ES-I3 (cell line): ENCODE measurements at regions not wholly inside any gene's neighbourhood (a gene's known extent, or its start where the extent isn't known, plus 50 kb on each side); places are given as distances from the start of the nearest gene placed in this dataset.

Experiments used
- H3K36me3 ChIP-seq: 2 replicates; pipeline ENCODE4 v1.6.1; 2013; ENCODE audit warnings: mild to moderate bottlenecking, low read length, control low read depth, moderate library complexity; ENCODE audit not compliant: insufficient read depth
- H3K4me1 ChIP-seq: 2 replicates; pipeline ENCODE4 v1.6.1; 2013; ENCODE audit warnings: mild to moderate bottlenecking, control low read depth, low read length; ENCODE audit not compliant: insufficient read depth
- H3K9ac ChIP-seq: 2 replicates; pipeline ENCODE4 v1.6.1; 2013; ENCODE audit warnings: low read depth, mild to moderate bottlenecking, low read length, moderate library complexity
- H3K9me3 ChIP-seq: 2 replicates; pipeline ENCODE4 v1.6.1; 2013; ENCODE audit warnings: mild to moderate bottlenecking, low read length, moderate library complexity; ENCODE audit not compliant: control insufficient read depth, insufficient read depth

DNA sequence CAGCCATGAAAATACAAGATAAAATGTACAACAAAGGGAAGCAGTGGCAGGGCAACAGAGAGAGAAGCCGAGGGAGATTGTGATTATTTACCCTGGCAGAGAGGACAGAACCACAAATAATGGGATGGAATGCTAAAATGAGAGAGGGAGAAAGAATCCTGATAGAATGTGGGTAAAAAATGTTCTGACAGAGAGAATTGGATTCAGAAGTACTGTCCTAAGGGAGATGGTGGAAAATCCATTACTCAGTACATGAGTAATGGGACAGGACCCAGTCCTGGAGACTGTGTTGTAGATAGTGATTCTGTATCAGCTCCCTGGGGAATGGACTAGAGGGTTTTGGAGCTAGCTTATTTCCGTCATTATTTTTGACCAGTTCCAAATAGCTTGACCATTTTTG lies 831.5 kb downstream of the MAT2B start:
- Histone ChIP-seq H3K4me1 (no peaks in the 10 kb centered on the region), H3K36me3 (no peaks in the 10 kb centered on the region), H3K9ac (no peak overlapping the region), H3K9me3 (no peaks in the 10 kb centered on the region)

DNA sequence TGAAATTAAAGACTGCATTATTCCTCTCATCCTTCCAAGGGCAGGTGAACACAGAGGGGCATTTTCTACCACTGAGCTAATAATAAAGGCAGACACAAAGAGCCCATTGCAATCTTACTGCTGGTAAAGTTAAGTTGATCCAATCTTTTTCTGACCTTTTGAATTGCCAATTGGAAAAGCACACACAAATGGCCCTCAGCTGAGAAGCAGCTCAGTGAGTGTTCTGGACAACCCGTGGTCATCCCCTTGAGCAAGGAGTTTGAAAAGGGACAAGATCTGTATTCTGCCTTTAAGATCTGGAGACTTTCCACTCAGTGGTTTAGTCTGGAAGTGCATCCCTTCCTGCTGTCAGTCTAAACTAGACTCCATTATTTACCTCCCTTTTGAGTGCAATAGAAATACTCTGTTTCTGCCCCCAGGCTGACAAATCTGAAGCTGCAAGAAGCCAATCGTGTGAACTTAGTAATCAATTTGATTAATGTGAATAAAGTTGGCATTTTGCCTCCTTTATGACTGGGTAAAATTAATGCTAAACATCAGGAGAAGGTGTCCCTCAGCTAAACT lies 835.7 kb downstream of the MAT2B start:
- Histone ChIP-seq H3K9me3 (no peaks in the 10 kb centered on the region), H3K36me3 (no peaks in the 10 kb centered on the region), H3K4me1 (no peaks in the 10 kb centered on the region), H3K9ac (no peak overlapping the region)

DNA sequence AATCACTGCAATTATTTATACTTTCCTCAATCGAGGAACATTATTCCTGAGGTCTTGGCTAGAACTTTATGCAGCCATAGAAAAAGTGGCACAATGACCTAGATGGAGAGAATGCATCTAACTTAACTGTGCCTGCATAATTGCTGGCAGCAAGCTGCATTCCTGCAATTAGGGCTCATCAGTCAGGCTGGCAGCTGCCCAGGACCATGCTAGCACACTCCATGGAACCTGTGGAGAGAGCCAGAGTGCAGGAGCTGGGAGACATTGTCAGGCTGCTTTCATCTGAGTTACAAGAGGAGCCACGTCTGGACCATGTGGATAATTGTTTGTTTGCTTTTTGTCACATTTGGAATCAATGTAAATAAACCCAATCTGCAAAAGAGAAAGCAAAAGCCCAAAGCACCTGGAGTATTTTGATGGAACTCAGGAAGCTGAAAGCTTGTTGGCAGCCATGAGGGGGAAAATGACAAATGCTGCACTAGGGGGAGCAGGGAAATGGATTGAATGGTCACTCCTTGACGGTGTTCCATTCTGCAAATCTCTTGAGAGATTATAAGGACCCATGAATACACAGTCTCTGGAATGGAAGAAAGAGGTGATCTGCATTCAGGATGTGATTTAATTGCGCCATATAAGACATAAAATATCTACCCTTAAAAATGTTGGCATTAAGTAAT lies 839.9 kb downstream of the MAT2B start:
- Histone ChIP-seq H3K9me3 (no peaks in the 10 kb centered on the region), H3K36me3 (no peaks in the 10 kb centered on the region), H3K4me1 (no peaks in the 10 kb centered on the region), H3K9ac (no peak overlapping the region)

DNA sequence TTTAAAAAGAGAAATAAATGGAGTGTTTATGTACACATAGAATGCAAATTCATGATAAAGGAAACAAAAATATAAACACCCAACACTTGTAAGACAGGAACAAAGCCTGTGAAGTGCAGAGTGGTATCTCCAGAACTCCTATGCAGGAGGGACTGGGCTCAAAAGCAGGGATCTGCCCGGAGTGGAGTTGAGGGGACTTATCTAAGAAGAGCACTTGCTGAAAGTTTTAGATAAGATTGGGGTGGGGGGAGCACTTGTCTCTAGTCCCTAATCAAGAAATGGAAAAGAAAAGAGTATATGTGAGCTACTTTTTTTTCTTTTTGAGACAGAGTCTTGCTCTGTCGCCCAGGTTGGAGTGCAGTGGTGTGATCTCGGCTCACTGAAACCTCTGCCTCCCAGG lies 840.4 kb downstream of the MAT2B start:
- Histone ChIP-seq H3K9ac (no peak overlapping the region), H3K36me3 (no peaks in the 10 kb centered on the region), H3K4me1 (no peaks in the 10 kb centered on the region), H3K9me3 (no peaks in the 10 kb centered on the region)

DNA sequence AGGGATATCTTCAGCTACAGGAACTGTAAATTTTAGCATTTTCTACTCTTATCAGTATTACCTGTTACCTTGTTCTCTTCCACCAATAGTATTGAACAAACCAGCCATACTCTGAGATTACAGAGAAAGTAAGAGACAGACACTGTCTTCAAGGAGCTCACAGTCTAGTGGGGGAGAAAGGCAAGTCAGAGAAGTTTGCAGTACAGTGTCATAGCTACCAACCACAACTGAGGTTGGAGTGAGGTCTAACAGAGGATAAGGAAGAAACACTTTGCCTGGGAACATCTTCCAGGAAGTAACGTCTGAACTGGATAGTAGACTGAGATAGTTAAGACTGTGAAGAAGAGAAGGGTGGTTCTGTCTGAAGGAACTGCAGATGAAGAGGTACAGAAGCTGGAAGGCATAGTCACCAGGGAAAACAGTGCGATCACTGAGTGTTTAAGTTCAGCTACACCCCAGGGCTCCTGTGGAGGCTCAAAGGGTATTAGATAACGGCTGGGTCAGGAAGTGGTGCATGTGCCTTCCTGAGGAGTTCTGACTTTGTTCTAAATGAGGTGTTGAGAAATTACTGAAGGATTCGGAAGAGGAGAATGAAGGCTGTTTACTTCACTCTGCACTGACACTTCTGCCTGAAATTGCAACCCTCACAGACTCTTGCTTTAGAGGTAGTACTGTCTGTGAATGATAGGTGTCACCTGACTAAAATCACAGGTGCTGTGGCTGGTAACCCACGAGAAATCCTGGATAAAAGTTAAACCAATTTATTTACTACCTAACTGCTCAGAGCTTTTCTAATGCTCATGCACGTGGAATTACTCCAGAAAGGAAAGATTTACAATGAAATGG lies 841.6 kb downstream of the MAT2B start:
- Histone ChIP-seq H3K36me3 (no peaks in the 10 kb centered on the region), H3K9ac (no peak overlapping the region), H3K4me1 (no peaks in the 10 kb centered on the region), H3K9me3 (no peaks in the 10 kb centered on the region)

DNA sequence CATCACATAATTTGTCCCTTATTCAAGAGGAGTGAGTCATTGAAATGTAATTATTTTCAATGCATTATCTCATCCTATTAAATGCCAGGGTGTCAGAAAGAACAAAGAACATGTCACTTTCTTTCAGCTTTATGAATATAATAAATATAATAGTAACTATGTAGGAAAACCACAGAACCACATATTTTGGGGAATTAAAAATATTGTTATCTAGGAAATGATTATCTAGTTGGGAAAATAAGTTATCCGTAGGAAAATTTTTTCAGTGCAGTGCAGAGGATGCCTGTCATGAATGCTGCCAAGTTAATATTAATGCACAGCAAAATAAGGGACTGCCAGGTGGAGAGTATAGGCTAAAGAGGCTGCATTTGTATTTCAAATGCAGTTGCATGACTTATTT lies 844.8 kb downstream of the MAT2B start:
- H3K9ac ChIP-seq, result no peak overlapping the region
- H3K9me3 ChIP-seq, result no peaks in the 10 kb centered on the region
- H3K4me1 ChIP-seq, result no peaks in the 10 kb centered on the region
- no peaks in the 10 kb centered on the region for H3K36me3 ChIP-seq

DNA sequence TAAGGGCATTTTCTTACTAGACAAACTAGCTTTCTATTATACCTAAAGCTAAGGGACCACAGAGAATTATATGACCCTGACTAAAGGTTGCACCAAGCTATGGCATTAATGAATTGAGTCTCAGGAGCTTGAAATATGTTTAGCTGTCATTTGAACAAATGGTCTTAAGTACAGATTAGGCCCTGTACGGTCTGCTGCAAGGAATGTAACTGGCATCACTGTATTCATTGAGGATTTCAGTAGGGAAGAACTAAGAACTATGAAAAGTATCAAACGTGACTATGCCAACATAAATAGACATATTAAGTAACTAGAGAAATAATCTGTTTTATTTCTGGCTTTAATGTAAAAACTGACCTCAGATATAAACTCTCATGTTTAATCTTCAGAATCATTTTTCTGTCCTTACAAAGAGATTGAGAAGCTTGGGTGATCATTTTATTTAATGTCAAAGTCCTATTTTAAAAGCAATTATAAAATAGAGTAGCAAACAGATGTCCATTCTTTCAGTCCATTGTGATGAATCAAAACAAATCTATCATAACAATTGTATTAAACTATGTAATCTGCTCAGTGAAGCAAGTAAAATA lies 845.9 kb downstream of the MAT2B start:
- no peaks in the 10 kb centered on the region for H3K36me3 ChIP-seq
- H3K9me3 ChIP-seq, result no peaks in the 10 kb centered on the region
- H3K9ac ChIP-seq, result no peak overlapping the region
- H3K4me1 ChIP-seq, result no peaks in the 10 kb centered on the region

DNA sequence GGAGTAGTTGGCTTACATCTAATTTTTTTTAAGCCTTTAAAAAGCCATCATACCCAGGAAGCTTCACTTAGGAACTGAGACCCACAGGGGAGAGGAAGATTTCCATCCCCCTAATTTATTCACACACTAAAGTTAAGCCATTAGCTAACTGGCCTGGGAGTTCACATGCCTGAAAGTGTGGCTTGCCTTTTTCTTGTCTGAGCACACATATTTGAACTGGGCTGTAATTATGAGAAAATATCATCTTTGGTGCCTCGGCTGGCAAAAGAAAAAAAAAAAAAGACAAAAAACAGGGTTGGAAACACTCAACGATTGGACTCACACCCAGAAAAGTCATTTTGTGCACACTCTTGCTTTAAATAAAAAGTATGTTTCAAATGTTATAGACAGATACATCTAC lies 847.3 kb downstream of the MAT2B start:
- Histone ChIP-seq H3K36me3 (no peaks in the 10 kb centered on the region), H3K9me3 (no peaks in the 10 kb centered on the region), H3K4me1 (no peaks in the 10 kb centered on the region), H3K9ac (no peak overlapping the region)

DNA sequence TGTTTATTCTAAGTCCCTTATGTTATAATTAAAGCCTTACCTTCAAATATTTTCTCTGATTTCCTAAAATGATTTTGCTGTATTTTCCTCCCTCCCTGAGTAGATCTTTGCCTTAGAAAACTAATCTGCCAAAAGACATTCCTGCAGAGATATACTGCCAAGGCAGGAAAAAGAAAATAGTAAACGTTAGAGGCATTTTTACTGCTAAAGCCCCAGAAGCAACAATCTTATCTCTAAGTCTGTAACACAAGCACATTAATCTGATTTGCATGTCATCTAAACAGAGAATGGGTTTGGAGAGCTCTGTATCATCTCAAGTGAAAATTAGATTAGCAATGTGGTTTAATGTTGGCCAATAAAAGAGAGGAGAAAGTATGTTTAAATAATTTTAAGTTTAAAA lies 847.7 kb downstream of the MAT2B start:
- Histone ChIP-seq H3K9me3 (no peaks in the 10 kb centered on the region), H3K9ac (no peak overlapping the region), H3K4me1 (no peaks in the 10 kb centered on the region), H3K36me3 (no peaks in the 10 kb centered on the region)

DNA sequence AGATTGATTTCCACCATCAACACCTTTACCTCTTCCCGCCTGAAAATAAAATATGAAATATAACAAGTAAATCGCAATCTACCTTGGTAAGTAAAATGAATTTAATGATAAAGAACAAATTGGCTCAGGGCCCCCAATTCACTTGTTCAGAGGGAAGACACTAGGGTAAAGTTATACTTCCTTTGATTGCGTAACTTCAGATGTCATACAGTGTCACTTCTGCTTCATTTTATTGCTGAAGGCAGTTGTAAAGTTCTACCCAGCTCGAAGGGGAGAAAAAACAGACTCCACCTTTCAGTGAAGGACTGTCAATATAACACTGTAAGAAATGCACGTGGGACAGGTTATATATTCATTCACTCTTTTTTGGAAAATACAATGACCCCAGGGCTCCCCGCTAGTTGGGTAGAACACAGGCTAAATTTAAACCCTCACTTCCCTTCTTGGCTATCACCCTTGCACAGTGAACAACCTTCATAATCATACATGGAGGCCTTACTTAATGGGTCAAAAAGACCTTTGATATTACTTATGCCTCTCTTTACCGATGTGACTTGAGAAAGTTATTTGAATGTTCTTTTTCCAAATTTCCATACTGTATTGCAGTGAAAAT lies 848.8 kb downstream of the MAT2B start:
- no peak overlapping the region for H3K9ac ChIP-seq
- no peaks in the 10 kb centered on the region for H3K9me3 ChIP-seq
- H3K4me1 ChIP-seq, result no peaks in the 10 kb centered on the region
- no peaks in the 10 kb centered on the region for H3K36me3 ChIP-seq

DNA sequence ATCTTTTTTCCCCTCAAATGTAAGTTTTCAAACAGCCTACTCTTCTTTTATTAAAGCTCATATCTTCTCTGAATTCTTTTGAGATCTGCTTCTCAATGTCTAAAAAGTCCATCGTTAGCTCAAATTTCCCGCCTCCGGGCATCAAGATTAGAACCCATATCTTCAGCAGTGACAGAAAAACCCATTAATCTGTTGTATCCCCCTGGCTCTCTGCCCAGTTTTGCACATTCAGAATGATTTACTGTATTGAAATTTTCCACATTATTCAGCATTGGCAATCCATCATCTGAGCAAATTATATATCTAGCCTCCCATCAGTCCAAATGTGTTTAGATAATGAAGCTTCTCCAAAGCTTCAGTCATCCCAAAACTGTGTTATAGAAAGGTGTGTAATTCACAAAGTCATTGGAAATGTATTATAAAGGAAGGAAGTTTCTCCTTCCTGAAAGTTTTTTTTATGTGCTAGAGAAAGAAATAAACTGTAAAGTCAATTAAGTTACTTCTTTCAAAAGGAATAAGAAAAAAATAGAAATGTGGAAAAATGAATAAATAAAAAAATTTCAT lies 849.9 kb downstream of the MAT2B start:
- no peaks in the 10 kb centered on the region for H3K36me3 ChIP-seq
- H3K9me3 ChIP-seq, result no peaks in the 10 kb centered on the region
- H3K9ac ChIP-seq, result no peak overlapping the region
- no peaks in the 10 kb centered on the region for H3K4me1 ChIP-seq

DNA sequence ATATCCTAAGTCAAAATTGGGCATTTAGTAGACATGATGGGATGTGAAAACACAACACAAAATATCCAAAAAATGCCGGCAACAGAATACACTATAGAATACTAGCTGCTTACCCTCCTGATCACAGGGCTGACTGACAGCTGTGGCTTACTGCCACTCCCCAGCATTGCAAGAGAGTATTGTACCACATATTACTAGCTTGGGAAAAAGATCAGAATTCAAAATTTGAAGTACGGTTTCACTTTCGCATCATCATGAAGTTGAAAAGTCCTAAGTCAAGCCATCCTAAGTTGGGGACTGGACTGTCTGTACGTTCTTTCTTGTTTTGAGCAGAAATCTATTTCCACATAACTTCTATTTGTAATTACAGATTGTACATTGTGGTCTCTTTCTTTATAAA lies 851.4 kb downstream of the MAT2B start:
- Histone ChIP-seq H3K36me3 (no peaks in the 10 kb centered on the region), H3K9me3 (no peaks in the 10 kb centered on the region), H3K9ac (no peak overlapping the region), H3K4me1 (no peaks in the 10 kb centered on the region)

DNA sequence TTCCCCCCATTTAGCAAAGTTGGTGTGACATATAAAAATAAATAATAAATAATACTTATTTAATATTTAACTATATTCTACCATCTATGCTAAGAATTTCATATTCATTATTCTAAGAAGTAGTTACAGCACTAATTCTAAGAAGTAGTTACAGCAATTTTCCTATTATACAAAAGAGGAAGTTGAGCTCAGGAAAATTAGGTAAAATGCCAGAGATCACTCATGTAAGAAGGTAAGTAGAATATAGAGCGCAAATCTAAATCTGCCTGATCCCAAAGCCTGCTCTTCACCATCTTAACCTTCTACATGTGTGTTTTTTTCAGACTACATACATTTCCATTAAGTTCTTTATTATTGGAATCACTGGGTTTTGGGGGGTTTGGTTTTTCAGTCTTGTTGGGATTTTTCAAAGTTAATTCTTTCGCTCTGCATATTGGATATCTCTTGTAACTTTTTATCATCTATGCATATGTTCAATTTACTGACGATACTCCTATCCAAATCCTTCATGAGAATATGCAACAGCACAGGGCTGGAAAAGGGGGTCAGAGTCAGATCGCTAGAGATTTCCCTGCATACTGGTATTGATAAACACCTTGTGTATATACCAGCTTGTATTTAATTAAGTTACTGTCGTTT lies 852.1 kb downstream of the MAT2B start:
- Histone ChIP-seq H3K9me3 (no peaks in the 10 kb centered on the region), H3K36me3 (no peaks in the 10 kb centered on the region), H3K4me1 (no peaks in the 10 kb centered on the region), H3K9ac (no peak overlapping the region)
